HepG2 (cell line): ENCODE measurements at regions not wholly inside any gene's neighbourhood (a gene's known extent, or its start where the extent isn't known, plus 50 kb on each side); places are given as distances from the start of the nearest gene placed in this dataset.

Experiments used
- ATAC-seq: fragments of 200-7000 bp; cut with Tn5 transposase; 3 replicates; pipeline ENCODE4 v1.9.1; 2020; ENCODE audit warnings: mild to moderate bottlenecking, moderate library complexity
- BruUV-seq: library from RNA; stranded (reverse); fragments of 400-500 nt; replicated peaks from 2 replicates; lab custom pipeline; 2021; lab: Mats Ljungman, UMichigan
- CTCF ChIA-PET: fragments of 300-600 bp; formaldehyde crosslinking; extraction: SDS; loops from one replicate; lab custom pipeline; 2021; ENCODE audit warnings: low total read pairs, inconsistent platforms, low intra/inter-chr PET ratio; lab: Yijun Ruan, JAX
- POLR2A ChIA-PET: fragments of 350-600 bp; sonication (Branson Sonifier 250); formaldehyde crosslinking; loops from one replicate; lab custom pipeline; 2020; ENCODE audit warnings: antibody characterized with exemption, inconsistent platforms; lab: Yijun Ruan, JAX
- DNase-seq: peaks from one replicate; pipeline ENCODE4 v3.0.0-alpha.2; 2015; ENCODE audit warnings: low spot score
- FAIRE-seq: peaks from 3 replicates; lab custom pipeline; 2011; peaks lifted over from hg19 to GRCh38; lab: Jason Lieb, UNC
- H2AFZ ChIP-seq: one replicate; pipeline ENCODE4 v1.6.1; 2011; ENCODE audit warnings: low read length, inconsistent platforms
- H3K27ac ChIP-seq: fragments of 300-600 bp; 3 replicates; pipeline ENCODE4 v1.8.0; 2011; ENCODE audit warnings: mixed run types, mild to moderate bottlenecking, mixed read lengths, low read length, inconsistent platforms; ENCODE audit not compliant: insufficient read depth; ENCODE audit errors: extremely low read length
- H3K27me3 ChIP-seq, 2 experiments: fragments of 200-600 bp in 1 of 2; 2 replicates in 1 of 2; 3 replicates in 1 of 2; pipeline versions ENCODE4 v1.6.0 to v1.8.0; 2011; ENCODE audit warnings: low read length in 2 of 2, mild to moderate bottlenecking in 2 of 2, moderate library complexity in 2 of 2, inconsistent platforms in 1 of 2; ENCODE audit not compliant: insufficient read depth in 2 of 2, control insufficient read depth in 1 of 2
- H3K36me3 ChIP-seq, 2 experiments: fragments of 200-600 bp in 1 of 2; replicated peaks in 1 of 2; 2 replicates in 1 of 2; 3 replicates in 1 of 2; pipeline versions ENCODE4 v1.5.1 to v1.8.0; 2011; ENCODE audit warnings: low read length in 2 of 2, inconsistent platforms in 1 of 2; ENCODE audit not compliant: insufficient read depth in 2 of 2, control insufficient read depth in 1 of 2
- H3K4me1 ChIP-seq: 2 replicates; pipeline ENCODE4 v1.5.1; 2012; ENCODE audit warnings: low read length, inconsistent platforms; ENCODE audit not compliant: insufficient read depth
- H3K4me2 ChIP-seq: 2 replicates; pipeline ENCODE4 v1.6.0; 2011; ENCODE audit warnings: low read depth, low read length, inconsistent platforms
- H3K4me3 ChIP-seq, 3 experiments: fragments of 200-600 bp in 1 of 3; sonication (generic), shearing (Covaris generic) in 1 of 3; replicated peaks in 1 of 3; 2 replicates each; pipeline ENCODE4 v1.5.1; 2011 to 2016; ENCODE audit warnings: low read length in 3 of 3, inconsistent platforms in 2 of 3, low read depth in 2 of 3, mild to moderate bottlenecking in 2 of 3, control low read depth in 1 of 3, mixed read lengths in 1 of 3; ENCODE audit not compliant: insufficient read depth in 1 of 3
- H3K79me2 ChIP-seq: one replicate; pipeline ENCODE4 v1.6.1; 2011; ENCODE audit warnings: low read length, inconsistent platforms; ENCODE audit not compliant: insufficient read depth
- H3K9ac ChIP-seq: 2 replicates; pipeline ENCODE4 v1.6.0; 2011; ENCODE audit warnings: mild to moderate bottlenecking, low read depth, low read length, inconsistent platforms; ENCODE audit not compliant: insufficient read depth
- H3K9me3 ChIP-seq: 2 replicates; pipeline ENCODE4 v1.5.1; 2012; ENCODE audit warnings: mild to moderate bottlenecking, low read length
- H4K20me1 ChIP-seq: 2 replicates; pipeline ENCODE4 v1.6.0; 2011; ENCODE audit warnings: inconsistent platforms, mild to moderate bottlenecking, low read length, moderate library complexity; ENCODE audit not compliant: insufficient read depth
- EED ChIP-seq: sonication (generic); formaldehyde crosslinking; IDR thresholded peaks from 2 replicates; pipeline ENCODE4 v1.5.0; 2020; ENCODE audit warnings: mild to moderate bottlenecking, missing genetic modification reagents
- FOXO1 ChIP-seq: sonication (generic); formaldehyde crosslinking; IDR thresholded peaks from 2 replicates; pipeline ENCODE4 v1.4.0; 2020; ENCODE audit warnings: missing genetic modification reagents
- HNRNPL ChIP-seq: fragments of 200-400 bp; formaldehyde crosslinking; IDR thresholded peaks from 2 replicates; pipeline ENCODE4 v1.6.1; 2017; ENCODE audit warnings: mild to moderate bottlenecking, low read depth, low read length
- JDP2 ChIP-seq: sonication (generic); formaldehyde crosslinking; IDR thresholded peaks from 2 replicates; pipeline ENCODE4 v1.8.1; 2022; ENCODE audit warnings: missing genetic modification reagents, borderline replicate concordance
- NCOA5 ChIP-seq: sonication (generic); formaldehyde crosslinking; IDR thresholded peaks from 2 replicates; pipeline ENCODE4 v1.4.0; 2020; ENCODE audit warnings: missing genetic modification reagents
- NFKB2 ChIP-seq: sonication (generic); formaldehyde crosslinking; IDR thresholded peaks from 2 replicates; pipeline ENCODE4 v1.4.0; 2020; ENCODE audit warnings: missing genetic modification reagents, borderline replicate concordance
- PCBP2 ChIP-seq: fragments of 200-400 bp; formaldehyde crosslinking; optimal IDR thresholded peaks from 2 replicates; pipeline ENCODE3; 2018; ENCODE audit warnings: low read length, low read depth; ENCODE audit not compliant: poor library complexity, severe bottlenecking
- POGZ ChIP-seq: sonication (generic); formaldehyde crosslinking; IDR thresholded peaks from 2 replicates; pipeline ENCODE4 v1.4.0; 2020; ENCODE audit warnings: mild to moderate bottlenecking, missing genetic modification reagents
- SOX13 ChIP-seq, 3 experiments: fragments of 450-650 bp in 1 of 3; sonication (generic) in 1 of 3; formaldehyde crosslinking in 1 of 3; IDR thresholded peaks in 2 of 3; conservative IDR thresholded peaks in 1 of 3; 2 replicates each; pipeline versions ENCODE4 v1.5.0 to v1.6.1; 2016 to 2020; ENCODE audit warnings: antibody characterized with exemption in 1 of 3, mild to moderate bottlenecking in 1 of 3, missing compliant biosample characterization in 1 of 3, missing genetic modification reagents in 1 of 3, moderate library complexity in 1 of 3
- TOPORS ChIP-seq: sonication (generic); formaldehyde crosslinking; IDR thresholded peaks from 2 replicates; pipeline ENCODE4 v1.8.0; 2023; ENCODE audit warnings: mild to moderate bottlenecking, missing genetic modification reagents
- ZEB1 ChIP-seq: IDR thresholded peaks from 2 replicates; pipeline ENCODE4 v1.6.1; 2012; ENCODE audit warnings: mild to moderate bottlenecking, low read depth, inconsistent platforms; ENCODE audit not compliant: insufficient replicate concordance
- ZNF234 ChIP-seq: sonication (generic); formaldehyde crosslinking; conservative IDR thresholded peaks from 2 replicates; pipeline ENCODE4 v1.5.1; 2020; ENCODE audit warnings: mild to moderate bottlenecking, missing genetic modification reagents
- ZNF263 ChIP-seq: sonication (generic); formaldehyde crosslinking; IDR thresholded peaks from 2 replicates; pipeline ENCODE4 v1.4.0; 2020; ENCODE audit warnings: missing genetic modification reagents
- ZNF547 ChIP-seq: sonication (generic); formaldehyde crosslinking; IDR thresholded peaks from 2 replicates; pipeline ENCODE4 v1.5.1; 2020; ENCODE audit warnings: mild to moderate bottlenecking, missing genetic modification reagents
- ZNF703 ChIP-seq: sonication (generic); formaldehyde crosslinking; IDR thresholded peaks from 2 replicates; pipeline ENCODE4 v1.5.1; 2020; ENCODE audit warnings: missing genetic modification reagents, mild to moderate bottlenecking, moderate library complexity, borderline replicate concordance
- ZNF839 ChIP-seq: sonication (generic); formaldehyde crosslinking; IDR thresholded peaks from 2 replicates; pipeline ENCODE4 v1.4.0; 2020; ENCODE audit warnings: missing genetic modification reagents, mild to moderate bottlenecking, borderline replicate concordance
- WGBS: methylation state at CpG from one replicate; pipeline ENCODE4 v1.1.6; 2017; ENCODE audit warnings: low lambda C conversion rate; 5-methylcytosine and 5-hydroxymethylcytosine counted together
- in situ Hi-C: cut with HindIII; loops from 2 replicates; pipeline ENCODE4 v1.10.0; 2017; ENCODE audit warnings: low pct_unique_long_range_greater_than_20kb; ENCODE audit not compliant: extremely low pct_ligation_motif_present
- intact Hi-C: fragments of 100-400 bp; cut with micrococcal nuclease; formaldehyde crosslinking; loops from one replicate; pipeline ENCODE4 v1.10.0; 2022; ENCODE audit not compliant: unreplicated experiment
- TF ChIP-seq, protein P1 (sequence below): sonication (generic); formaldehyde crosslinking; IDR thresholded peaks from 2 replicates; pipeline ENCODE4 v1.4.0; 2020; ENCODE audit warnings: missing genetic modification reagents
- TF ChIP-seq, protein P2 (sequence below): sonication (generic); formaldehyde crosslinking; IDR thresholded peaks from 2 replicates; pipeline ENCODE4 v1.8.1; 2023; ENCODE audit warnings: mild to moderate bottlenecking, inconsistent platforms, moderate library complexity, missing genetic modification reagents, borderline replicate concordance
- TF ChIP-seq, protein P3 (sequence below): sonication (generic); formaldehyde crosslinking; IDR thresholded peaks from 2 replicates; pipeline ENCODE4 v1.8.0; 2022; ENCODE audit warnings: missing genetic modification reagents, mild to moderate bottlenecking, borderline replicate concordance
- TF ChIP-seq, protein P4 (sequence below): sonication (generic); formaldehyde crosslinking; IDR thresholded peaks from 2 replicates; pipeline ENCODE4 v1.5.1; 2020; ENCODE audit warnings: mild to moderate bottlenecking, missing genetic modification reagents, moderate library complexity

DNA sequence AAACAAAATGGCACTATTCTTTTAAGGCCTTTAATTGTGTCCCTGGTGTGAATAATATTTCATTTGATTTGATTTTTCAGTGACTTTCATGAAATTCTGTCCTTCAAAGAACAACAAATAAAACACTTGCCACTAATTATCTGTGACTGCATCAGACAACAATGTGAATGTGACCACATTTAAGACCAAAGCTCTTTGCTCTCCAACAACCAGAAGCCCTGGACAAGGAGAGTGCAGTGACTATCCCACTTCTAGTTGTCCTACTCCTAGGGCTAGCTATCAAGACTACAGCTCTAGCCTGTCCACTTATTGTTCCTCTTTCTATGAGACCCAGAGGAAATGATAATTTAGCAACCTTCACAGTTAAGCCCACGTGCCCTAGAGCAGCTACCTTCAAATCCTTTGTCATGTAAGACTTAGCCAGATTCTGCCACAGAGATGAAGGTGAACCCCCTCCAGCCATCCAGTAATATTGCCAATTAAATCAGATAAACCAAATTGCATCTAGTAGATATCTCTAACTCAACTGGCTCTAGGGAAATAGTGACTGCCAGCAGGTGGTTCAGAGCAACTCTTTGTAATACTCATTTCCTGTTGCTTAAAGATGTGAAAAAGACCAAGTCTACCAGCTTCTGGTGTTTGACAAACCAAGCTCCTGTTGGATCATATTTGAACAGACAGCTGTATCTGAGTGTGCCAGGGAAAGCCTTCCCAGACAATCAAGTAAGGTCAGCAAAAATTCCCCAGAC, 142.6 kb upstream of the BLID start:
- intact Hi-C loops (no loop called here), in situ Hi-C loops (no loop called here)
- TF ChIP-seq, protein P1, sequence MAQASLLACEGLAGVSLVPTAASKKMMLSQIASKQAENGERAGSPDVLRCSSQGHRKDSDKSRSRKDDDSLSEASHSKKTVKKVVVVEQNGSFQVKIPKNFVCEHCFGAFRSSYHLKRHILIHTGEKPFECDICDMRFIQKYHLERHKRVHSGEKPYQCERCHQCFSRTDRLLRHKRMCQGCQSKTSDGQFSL: no peak
- no peak for TF ChIP-seq ZNF263 (CRISPR knock-in tag)
- TF ChIP-seq ZNF547 (CRISPR knock-in tag): no peak
- no peak for TF ChIP-seq ZNF703
- no peak for TF ChIP-seq ZEB1
- TF ChIP-seq ZNF234 (CRISPR knock-in tag): no peak
- TF ChIP-seq SOX13 (IDR thresholded peaks at IDR 0.05): no peak
- TF ChIP-seq SOX13 (CRISPR knock-in tag; conservative IDR thresholded peaks at IDR 0.05 in 1 of 2, IDR thresholded peaks at IDR 0.05 in 1 of 2): no peak
- no peak for TF ChIP-seq EED
- TF ChIP-seq, protein P2, sequence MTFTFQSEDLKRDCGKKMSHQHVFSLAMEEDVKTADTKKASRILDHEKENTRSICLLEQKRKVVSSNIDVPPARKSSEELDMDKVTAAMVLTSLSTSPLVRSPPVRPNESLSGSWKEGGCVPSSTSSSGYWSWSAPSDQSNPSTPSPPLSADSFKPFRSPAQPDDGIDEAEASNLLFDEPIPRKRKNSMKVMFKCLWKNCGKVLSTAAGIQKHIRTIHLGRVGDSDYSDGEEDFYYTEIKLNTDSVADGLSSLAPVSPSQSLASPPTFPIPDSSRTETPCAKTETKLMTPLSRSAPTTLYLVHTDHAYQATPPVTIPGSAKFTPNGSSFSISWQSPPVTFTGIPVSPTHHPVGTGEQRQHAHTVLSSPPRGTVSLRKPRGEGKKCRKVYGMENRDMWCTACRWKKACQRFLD (CRISPR knock-in tag): no peak
- TF ChIP-seq, protein P3, sequence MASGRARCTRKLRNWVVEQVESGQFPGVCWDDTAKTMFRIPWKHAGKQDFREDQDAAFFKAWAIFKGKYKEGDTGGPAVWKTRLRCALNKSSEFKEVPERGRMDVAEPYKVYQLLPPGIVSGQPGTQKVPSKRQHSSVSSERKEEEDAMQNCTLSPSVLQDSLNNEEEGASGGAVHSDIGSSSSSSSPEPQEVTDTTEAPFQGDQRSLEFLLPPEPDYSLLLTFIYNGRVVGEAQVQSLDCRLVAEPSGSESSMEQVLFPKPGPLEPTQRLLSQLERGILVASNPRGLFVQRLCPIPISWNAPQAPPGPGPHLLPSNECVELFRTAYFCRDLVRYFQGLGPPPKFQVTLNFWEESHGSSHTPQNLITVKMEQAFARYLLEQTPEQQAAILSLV (CRISPR knock-in tag): no peak
- TF ChIP-seq HNRNPL: no peak
- TF ChIP-seq, protein P4, sequence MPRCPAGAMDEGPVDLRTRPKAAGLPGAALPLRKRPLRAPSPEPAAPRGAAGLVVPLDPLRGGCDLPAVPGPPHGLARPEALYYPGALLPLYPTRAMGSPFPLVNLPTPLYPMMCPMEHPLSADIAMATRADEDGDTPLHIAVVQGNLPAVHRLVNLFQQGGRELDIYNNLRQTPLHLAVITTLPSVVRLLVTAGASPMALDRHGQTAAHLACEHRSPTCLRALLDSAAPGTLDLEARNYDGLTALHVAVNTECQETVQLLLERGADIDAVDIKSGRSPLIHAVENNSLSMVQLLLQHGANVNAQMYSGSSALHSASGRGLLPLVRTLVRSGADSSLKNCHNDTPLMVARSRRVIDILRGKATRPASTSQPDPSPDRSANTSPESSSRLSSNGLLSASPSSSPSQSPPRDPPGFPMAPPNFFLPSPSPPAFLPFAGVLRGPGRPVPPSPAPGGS (CRISPR knock-in tag): no peak
- no peak for TF ChIP-seq NCOA5
- TF ChIP-seq NFKB2 (CRISPR knock-in tag): no peak
- no peak for TF ChIP-seq ZNF839 (CRISPR knock-in tag)
- TF ChIP-seq FOXO1 (CRISPR knock-in tag): no peak
- no peak for TF ChIP-seq TOPORS (CRISPR knock-in tag)
- no peak for TF ChIP-seq PCBP2
- no peak for TF ChIP-seq POGZ (CRISPR knock-in tag)
- no peak for TF ChIP-seq JDP2 (CRISPR knock-in tag)
- no peaks in the 10 kb centered on the region for H3K4me1 ChIP-seq
- BruUV-seq: no TSS peak
- WGBS: 0% methylated on average over 1 of the region's 1 CpG
- ChIA-PET CTCF (no interaction called here), POLR2A (no interaction called here)
- FAIRE-seq: no peak
- no peak overlapping the region for H3K9ac ChIP-seq
- no peaks in the 10 kb centered on the region for H3K79me2 ChIP-seq
- no peaks in the 10 kb centered on the region for H4K20me1 ChIP-seq
- no peak overlapping the region for H3K4me2 ChIP-seq
- H2AFZ ChIP-seq: no peak overlapping the region
- no peak overlapping the region for H3K4me3 ChIP-seq
- DNase-seq: no peak
- H3K27ac ChIP-seq: no peak overlapping the region
- no peaks in the 10 kb centered on the region for H3K36me3 ChIP-seq
- H3K9me3 ChIP-seq: no peaks in the 10 kb centered on the region
- ATAC-seq: no peak
- H3K27me3 ChIP-seq: no peaks in the 10 kb centered on the region
